Kidney (tissue), 13 donors: ENCODE measurements at regions not wholly inside any gene's neighbourhood (a gene's known extent, or its start where the extent isn't known, plus 50 kb on each side); places are given as distances from the start of the nearest gene placed in this dataset.

Experiments used
- DNase-seq, 5 donors: peaks; one replicate each; pipeline ENCODE4 v3.0.0-alpha.2; 2013 to 2020
- FAIRE-seq: peaks from 2 replicates; lab custom pipeline; 2012; peaks lifted over from hg19 to GRCh38; lab: Jason Lieb, UNC
- H3K27ac ChIP-seq, 2 donors: one replicate each; pipeline ENCODE4 v1.7.0; 2013; ENCODE audit warnings: low read depth in 2 of 2, low read length in 2 of 2, inconsistent platforms in 1 of 2
- H3K27me3 ChIP-seq: one replicate; pipeline ENCODE4 v1.7.1; 2013; ENCODE audit warnings: low read length, inconsistent platforms; ENCODE audit not compliant: control insufficient read depth, insufficient read depth
- H3K36me3 ChIP-seq, 3 donors: one replicate each; pipeline versions ENCODE4 v1.7.0 to v1.7.1; 2013; ENCODE audit warnings: low read length in 3 of 3, control low read depth in 1 of 3, inconsistent platforms in 1 of 3; ENCODE audit not compliant: insufficient read depth in 3 of 3, control insufficient read depth in 2 of 3
- H3K4me1 ChIP-seq, 3 donors: one replicate each; pipeline versions ENCODE4 v1.7.0 to v1.7.1; 2013; ENCODE audit warnings: low read length in 3 of 3, inconsistent platforms in 1 of 3, low read depth in 1 of 3; ENCODE audit not compliant: control insufficient read depth in 2 of 3, insufficient read depth in 2 of 3
- H3K4me3 ChIP-seq, 3 donors: one replicate each; pipeline versions ENCODE4 v1.7.0 to v1.8.1; 2013; ENCODE audit warnings: low read length in 3 of 3, control low read depth in 1 of 3, inconsistent platforms in 1 of 3
- H3K9ac ChIP-seq, 3 donors: one replicate each; pipeline versions ENCODE4 v1.7.0 to v1.7.1; 2013; ENCODE audit warnings: low read length in 3 of 3, control low read depth in 1 of 3, inconsistent platforms in 1 of 3
- H3K9me3 ChIP-seq, 3 donors: one replicate each; pipeline versions ENCODE4 v1.7.0 to v1.7.1; 2013; ENCODE audit warnings: low read length in 3 of 3, control low read depth in 1 of 3, inconsistent platforms in 1 of 3; ENCODE audit not compliant: control insufficient read depth in 2 of 3, insufficient read depth in 1 of 3
- CTCF ChIP-seq: IDR thresholded peaks from 3 replicates; pipeline ENCODE4 v1.5.1; 2012; ENCODE audit warnings: mild to moderate bottlenecking, moderate library complexity, borderline replicate concordance; ENCODE audit not compliant: insufficient read depth; ENCODE audit errors: extremely low read depth
- intact Hi-C: fragments of 100-400 bp; cut with DNase I; formaldehyde crosslinking; loops from one replicate; pipeline ENCODE4 v1.11.1; 2022
- donor health status: control.
- donor health status: control.
- donor health status: control.
- donor health status: control.
- donor health status: control.
- donor health status: DM: yes; HTN: yes; CAD: no.
- donor health status: Normal renal cell carcinoma (clear cell type).

GRCh38 chr16:79436885-79437284 lies 163.7 kb downstream of the MAF start:
- Histone ChIP-seq H3K9me3 (no peaks in the 10 kb centered on the region), H3K27me3 (no peaks in the 10 kb centered on the region), H3K4me1 (peaks cover 4% of the 10 kb centered on the region in 3 donors), H3K27ac (peak overlapping the region in 1 of 2 donors; percentile 32), H3K9ac (no peak overlapping the region), H3K4me3 (no peak overlapping the region), H3K36me3 (no peaks in the 10 kb centered on the region)
- FAIRE-seq (no peak), DNase-seq (peak in 2 of 5 donors; percentile 40 to 53)
- intact Hi-C loops: no loop called here
- TF ChIP-seq CTCF: no peak

- no peaks in the 10 kb centered on the region for H3K27me3 ChIP-seq
- FAIRE-seq: no peak
- H3K4me1 ChIP-seq: peaks cover 4 to 6% (median 4%) of the 10 kb centered on the region in 3 donors
- DNase-seq: peak in 2 of 5 donors; percentile 62 to 65
- H3K9me3 ChIP-seq: no peaks in the 10 kb centered on the region
- H3K27ac ChIP-seq: no peak overlapping the region
- H3K9ac ChIP-seq: no peak overlapping the region
- intact Hi-C loops: no loop called here
- H3K36me3 ChIP-seq: no peaks in the 10 kb centered on the region
- no peak for TF ChIP-seq CTCF
- no peak overlapping the region for H3K4me3 ChIP-seq
These were observed 165.8 kb downstream of the MAF start for GRCh38 chr16:79434771-79435170.

- TF ChIP-seq CTCF: no peak
- FAIRE-seq (no peak), DNase-seq (no peak)
- intact Hi-C loops: no loop called here
- no peaks in the 10 kb centered on the region for H3K27me3 ChIP-seq
- no peaks in the 10 kb centered on the region for H3K9me3 ChIP-seq
- peaks cover 4 to 8% (median 4%) of the 10 kb centered on the region in 3 donors for H3K4me1 ChIP-seq
- no peak overlapping the region for H3K27ac ChIP-seq
- no peak overlapping the region for H3K9ac ChIP-seq
- no peaks in the 10 kb centered on the region for H3K36me3 ChIP-seq
- H3K4me3 ChIP-seq: no peak overlapping the region
These were observed 166.4 kb downstream of the MAF start for GRCh38 chr16:79434092-79434491.

- no peak for DNase-seq
- no peaks in the 10 kb centered on the region for H3K27me3 ChIP-seq
- H3K27ac ChIP-seq: no peak overlapping the region
- FAIRE-seq: no peak
- intact Hi-C loops: no loop called here
- no peak overlapping the region for H3K9ac ChIP-seq
- no peak overlapping the region for H3K4me3 ChIP-seq
- H3K4me1 ChIP-seq: peaks cover 0 to 5% (median 0%) of the 10 kb centered on the region in 3 donors
- H3K36me3 ChIP-seq: no peaks in the 10 kb centered on the region
- no peaks in the 10 kb centered on the region for H3K9me3 ChIP-seq
- TF ChIP-seq CTCF: no peak
These were observed 168.6 kb downstream of the MAF start for GRCh38 chr16:79431923-79432322.
